ENCODE measurements at regions not wholly inside any gene's neighbourhood (a gene's known extent, or its start where the extent isn't known, plus 50 kb on each side); places are given as distances from the start of the nearest gene placed in this dataset.
A peak's percentile ranks its signal among the peaks of the same experiment; 100 is the strongest.

DNA sequence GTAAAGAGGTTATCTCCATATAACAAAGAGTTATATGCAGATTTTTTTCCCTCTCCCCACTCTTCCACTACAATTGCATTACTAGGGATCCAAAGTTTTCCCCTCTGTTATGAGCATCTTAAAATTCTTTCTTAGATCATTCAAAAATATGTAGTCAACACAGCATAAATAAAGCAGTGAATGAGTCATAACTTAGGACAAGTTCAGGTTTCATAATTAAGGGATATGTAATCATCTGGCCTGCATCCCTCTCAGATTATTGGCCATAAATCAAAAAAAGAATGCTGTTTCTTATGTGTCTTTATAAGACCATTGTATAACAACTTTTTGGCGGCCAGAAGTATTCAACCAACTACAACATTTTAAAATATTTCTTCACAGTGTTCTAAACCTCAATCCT is 1526.1 kb downstream of the KCNT2 start:
- Mint-ChIP-seq H3K4me3 (no peak overlapping the region), H3K4me1 (no peaks in the 10 kb centered on the region), H3K27ac (no peak overlapping the region), H3K27me3 (no peaks in the 10 kb centered on the region), H3K9me3 (peaks cover 5 to 7% of the 10 kb centered on the region in 2 donors)
- no peak for DNase-seq
- no peak for ATAC-seq

DNA sequence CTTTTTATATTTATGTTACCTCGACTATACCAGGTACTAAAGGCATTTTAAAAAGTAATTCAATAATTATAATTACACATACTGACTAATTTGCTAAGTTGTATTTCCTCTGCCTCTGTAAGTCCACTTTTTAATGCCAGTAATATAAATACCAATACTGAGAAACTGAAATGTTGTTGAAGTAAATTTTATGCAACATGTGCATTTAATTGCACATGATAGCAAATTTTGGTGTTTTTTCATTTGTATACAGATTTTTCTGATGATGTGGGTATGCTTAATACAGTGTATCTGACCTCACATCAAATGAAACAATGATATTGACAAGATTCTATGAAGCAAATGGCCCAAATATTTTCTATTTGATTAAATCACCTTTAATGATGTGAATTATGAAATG is 1531.6 kb downstream of the KCNT2 start:
- no peak for DNase-seq
- no peak for ATAC-seq
- Mint-ChIP-seq H3K4me1 (no peaks in the 10 kb centered on the region), H3K9me3 (peaks cover 0 to 4% of the 10 kb centered on the region in 2 donors), H3K27me3 (no peaks in the 10 kb centered on the region), H3K4me3 (no peak overlapping the region), H3K27ac (no peak overlapping the region)

DNA sequence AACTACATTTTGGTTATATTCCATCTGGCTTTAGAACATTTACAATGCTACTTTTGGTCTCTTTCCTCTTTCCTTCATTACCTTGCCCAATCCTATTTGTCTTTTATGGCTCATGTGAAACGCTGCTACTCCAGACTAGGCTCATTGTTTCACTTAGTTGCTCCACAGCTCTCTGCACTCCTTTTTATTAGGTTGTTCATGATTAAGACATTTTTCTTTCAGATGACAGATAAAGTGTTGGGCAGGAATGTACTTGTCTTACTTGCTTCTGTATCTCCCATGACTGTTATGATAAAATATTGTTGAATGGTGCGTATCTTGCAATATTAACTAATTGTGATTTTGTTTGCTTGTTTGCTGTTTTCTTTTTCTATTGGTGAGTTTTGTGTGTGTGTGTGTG is 1532.3 kb downstream of the KCNT2 start:
- H3K4me3 Mint-ChIP-seq, result no peak overlapping the region
- no peaks in the 10 kb centered on the region for H3K27me3 Mint-ChIP-seq
- ATAC-seq (no peak), DNase-seq (no peak)
- H3K9me3 Mint-ChIP-seq, result no peaks in the 10 kb centered on the region
- H3K27ac Mint-ChIP-seq, result no peak overlapping the region
- H3K4me1 Mint-ChIP-seq, result no peaks in the 10 kb centered on the region

GRCh38 chr1:195071461-195071860 is 1536.8 kb downstream of the KCNT2 start:
- Mint-ChIP-seq H3K9me3 (no peaks in the 10 kb centered on the region), H3K27ac (no peak overlapping the region), H3K27me3 (no peaks in the 10 kb centered on the region), H3K4me3 (no peak overlapping the region), H3K4me1 (no peaks in the 10 kb centered on the region)
- DNase-seq (no peak), ATAC-seq (no peak)

DNA sequence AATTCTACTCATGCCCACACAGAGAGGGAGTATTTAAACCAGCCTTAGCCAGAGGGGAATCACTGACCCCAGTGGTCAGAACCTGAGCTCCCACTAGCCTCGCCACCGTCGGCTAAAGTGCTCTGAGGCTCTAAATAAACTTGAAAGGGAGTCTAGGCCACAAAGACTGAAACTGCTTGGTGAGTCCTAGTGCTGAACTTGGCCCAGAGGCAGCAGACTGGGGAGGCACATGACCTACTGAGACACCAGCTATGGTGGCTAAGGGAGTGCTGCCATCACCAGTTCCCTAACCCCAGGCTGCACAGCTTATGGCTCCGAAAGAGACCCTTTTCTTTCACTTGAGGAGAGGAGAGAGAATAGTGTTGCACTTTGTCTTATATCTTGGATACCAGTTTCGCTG is 1542.8 kb downstream of the KCNT2 start:
- H3K4me1 Mint-ChIP-seq, result no peaks in the 10 kb centered on the region
- no peaks in the 10 kb centered on the region for H3K9me3 Mint-ChIP-seq
- no peak overlapping the region for H3K4me3 Mint-ChIP-seq
- no peaks in the 10 kb centered on the region for H3K27me3 Mint-ChIP-seq
- DNase-seq (no peak), ATAC-seq (no peak)
- no peak overlapping the region for H3K27ac Mint-ChIP-seq

GRCh38 chr1:195064358-195064757 is 1543.9 kb downstream of the KCNT2 start:
- H3K9me3 Mint-ChIP-seq, result no peaks in the 10 kb centered on the region
- no peaks in the 10 kb centered on the region for H3K4me1 Mint-ChIP-seq
- DNase-seq (no peak), ATAC-seq (no peak)
- no peak overlapping the region for H3K4me3 Mint-ChIP-seq
- no peaks in the 10 kb centered on the region for H3K27me3 Mint-ChIP-seq
- no peak overlapping the region for H3K27ac Mint-ChIP-seq

DNA sequence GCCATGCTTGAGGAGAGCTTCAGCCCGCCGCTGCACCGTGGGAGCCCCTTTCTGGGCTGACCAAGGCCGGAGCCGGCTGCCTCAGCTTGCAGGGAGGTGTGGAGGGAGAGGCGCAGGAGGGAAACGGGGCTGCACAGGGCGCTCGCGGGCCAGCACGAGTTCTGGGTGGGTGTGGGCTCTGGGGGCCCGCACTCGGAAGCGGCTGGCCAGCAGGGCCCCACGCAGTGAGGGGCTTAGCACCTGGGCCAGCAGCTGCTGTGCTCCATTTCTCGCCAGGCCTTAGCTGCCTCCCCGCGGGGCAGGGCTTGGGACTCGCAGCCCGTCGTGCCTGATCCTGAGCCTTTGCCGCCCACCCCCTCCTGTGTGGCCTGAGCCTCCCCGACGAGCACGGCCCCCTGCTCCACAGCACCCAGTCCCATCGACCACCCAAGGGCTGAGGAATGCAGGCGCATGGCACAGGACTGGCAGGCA is 1554.0 kb downstream of the KCNT2 start:
- H3K27ac Mint-ChIP-seq, result no peak overlapping the region
- no peaks in the 10 kb centered on the region for H3K9me3 Mint-ChIP-seq
- no peak overlapping the region for H3K4me3 Mint-ChIP-seq
- H3K27me3 Mint-ChIP-seq, result no peaks in the 10 kb centered on the region
- no peaks in the 10 kb centered on the region for H3K4me1 Mint-ChIP-seq
- ATAC-seq (peak; percentile 31), DNase-seq (no peak)

- no peaks in the 10 kb centered on the region for H3K9me3 Mint-ChIP-seq
- peak overlapping the region in 1 of 2 donors; percentile 39 for H3K4me3 Mint-ChIP-seq
- no peaks in the 10 kb centered on the region for H3K27me3 Mint-ChIP-seq
- no peak overlapping the region for H3K27ac Mint-ChIP-seq
- ATAC-seq (no peak), DNase-seq (no peak)
- no peaks in the 10 kb centered on the region for H3K4me1 Mint-ChIP-seq
These were observed 1554.8 kb downstream of the KCNT2 start for GRCh38 chr1:195053478-195053877.

DNA sequence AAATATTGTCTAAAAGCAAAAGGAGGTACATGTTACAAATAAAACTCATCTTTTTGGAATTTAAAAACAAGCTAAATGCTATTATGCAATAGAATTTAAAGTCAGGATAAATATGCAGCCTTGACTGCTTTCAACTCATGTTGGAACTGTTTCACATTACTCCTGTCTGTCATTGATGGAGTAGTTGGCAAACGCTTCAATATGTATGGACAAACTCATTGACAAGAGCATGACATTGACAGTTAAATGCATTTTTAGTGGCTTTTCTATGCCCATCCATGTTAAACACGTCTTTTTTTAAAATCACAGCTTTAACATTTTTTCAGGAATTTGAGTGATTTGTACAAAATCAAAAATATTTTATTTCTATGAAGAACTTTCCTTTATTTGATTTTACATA is 1560.5 kb downstream of the KCNT2 start:
- H3K9me3 Mint-ChIP-seq, result peaks cover 0 to 4% of the 10 kb centered on the region in 2 donors
- no peaks in the 10 kb centered on the region for H3K27me3 Mint-ChIP-seq
- H3K4me3 Mint-ChIP-seq, result no peak overlapping the region
- no peak overlapping the region for H3K27ac Mint-ChIP-seq
- ATAC-seq (no peak), DNase-seq (no peak)
- H3K4me1 Mint-ChIP-seq, result no peaks in the 10 kb centered on the region

- Mint-ChIP-seq H3K27ac (no peak overlapping the region), H3K9me3 (peaks cover 0 to 4% of the 10 kb centered on the region in 2 donors), H3K4me3 (no peak overlapping the region)
These were observed 1563.2 kb downstream of the KCNT2 start for GRCh38 chr1:195045072-195045471.

DNA sequence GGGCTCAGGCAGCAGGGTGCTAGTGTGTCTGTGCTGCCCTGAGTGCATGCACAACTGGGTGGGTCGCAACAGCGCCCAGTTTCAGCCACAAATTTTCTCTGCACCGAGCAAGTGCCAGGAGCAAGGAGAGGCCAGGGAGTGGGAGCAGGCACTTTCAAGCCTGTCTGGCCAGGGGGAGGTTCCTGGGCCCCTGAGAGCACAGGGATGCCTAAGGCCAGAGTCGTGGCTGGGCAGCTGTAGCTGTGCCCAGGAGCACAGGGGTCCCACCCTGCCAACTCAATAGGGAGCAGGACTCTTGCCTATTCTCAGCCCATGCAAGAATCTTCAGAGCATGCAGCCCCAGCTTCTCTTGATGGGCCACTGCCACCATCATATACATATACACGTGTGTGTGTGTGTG is 1577.4 kb downstream of the KCNT2 start:
- DNase-seq (no peak), ATAC-seq (peak; percentile 31)
- no peaks in the 10 kb centered on the region for H3K4me1 Mint-ChIP-seq
- peaks cover 0 to 13% of the 10 kb centered on the region in 2 donors for H3K9me3 Mint-ChIP-seq
- H3K27me3 Mint-ChIP-seq, result no peaks in the 10 kb centered on the region
- no peak overlapping the region for H3K27ac Mint-ChIP-seq
- no peak overlapping the region for H3K4me3 Mint-ChIP-seq

More at GRCh38 chr1:195045072-195045471, 1563.2 kb downstream of the KCNT2 start:
- Mint-ChIP-seq H3K27me3 (no peaks in the 10 kb centered on the region), H3K4me1 (no peaks in the 10 kb centered on the region)
- no peak for DNase-seq
- ATAC-seq, result no peak

DNA sequence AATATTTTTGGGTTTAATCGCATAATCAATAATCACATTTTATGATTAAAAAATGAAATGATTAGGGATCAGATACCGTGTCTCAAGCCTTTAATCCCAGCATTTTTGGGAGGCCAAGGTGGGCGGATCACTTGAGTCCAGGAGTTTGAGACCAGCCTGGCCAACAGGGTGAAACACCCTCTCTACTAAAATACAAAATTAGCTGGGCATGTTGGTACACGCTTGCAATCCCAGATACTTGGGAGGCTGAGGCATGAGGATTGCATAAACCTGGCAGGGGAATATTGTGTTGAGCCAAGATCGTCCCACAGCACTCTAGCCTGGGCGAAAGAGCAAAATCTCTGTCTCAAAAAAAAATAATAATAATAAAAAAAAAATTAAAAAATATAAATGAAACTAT is 1581.4 kb downstream of the KCNT2 start:
- Mint-ChIP-seq H3K9me3 (no peaks in the 10 kb centered on the region), H3K4me1 (no peaks in the 10 kb centered on the region), H3K27me3 (no peaks in the 10 kb centered on the region), H3K4me3 (no peak overlapping the region), H3K27ac (no peak overlapping the region)
- ATAC-seq (no peak), DNase-seq (no peak)

- H3K27ac Mint-ChIP-seq, result no peak overlapping the region
- DNase-seq, result no peak
- peaks cover 0 to 8% of the 10 kb centered on the region in 2 donors for H3K9me3 Mint-ChIP-seq
- H3K4me1 Mint-ChIP-seq, result no peaks in the 10 kb centered on the region
- H3K27me3 Mint-ChIP-seq, result no peaks in the 10 kb centered on the region
- no peak overlapping the region for H3K4me3 Mint-ChIP-seq
- no peak for ATAC-seq
These were observed 1588.9 kb downstream of the KCNT2 start for GRCh38 chr1:195019385-195019784.

DNA sequence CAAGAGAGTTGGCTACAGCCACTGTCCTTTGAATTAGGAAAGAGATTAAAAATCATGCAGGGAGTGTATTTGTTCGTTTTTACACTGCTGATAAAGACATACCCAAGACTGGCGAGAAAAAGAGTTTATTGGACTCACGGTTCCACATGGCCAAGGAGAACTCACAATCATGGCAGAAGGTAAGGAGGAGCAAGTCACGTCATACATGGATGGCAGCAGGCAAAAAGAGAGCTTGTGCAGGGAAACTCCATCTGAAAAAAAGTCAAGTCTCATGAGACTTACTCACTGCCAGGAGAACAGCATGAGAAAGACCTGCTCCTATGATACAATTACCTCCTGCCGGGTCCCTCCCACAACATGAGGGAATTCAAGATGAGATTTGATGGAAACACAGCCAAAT is 1595.2 kb downstream of the KCNT2 start:
- Mint-ChIP-seq H3K4me3 (no peak overlapping the region), H3K4me1 (no peaks in the 10 kb centered on the region)
- ATAC-seq, result no peak

GRCh38 chr1:195005338-195005737 is 1602.9 kb downstream of the KCNT2 start:
- Mint-ChIP-seq H3K27ac (no peak overlapping the region), H3K27me3 (no peaks in the 10 kb centered on the region), H3K9me3 (peaks cover 6 to 7% of the 10 kb centered on the region in 2 donors), H3K4me3 (no peak overlapping the region), H3K4me1 (no peaks in the 10 kb centered on the region)
- DNase-seq (no peak), ATAC-seq (no peak)

More for the DNA sequence above, 1595.2 kb downstream of the KCNT2 start:
- DNase-seq, result no peak
- Mint-ChIP-seq H3K27ac (no peak overlapping the region), H3K27me3 (no peaks in the 10 kb centered on the region), H3K9me3 (peaks cover 4 to 16% of the 10 kb centered on the region in 2 donors)

- no peak overlapping the region for H3K4me3 Mint-ChIP-seq
- no peaks in the 10 kb centered on the region for H3K27me3 Mint-ChIP-seq
- no peaks in the 10 kb centered on the region for H3K4me1 Mint-ChIP-seq
- DNase-seq (no peak), ATAC-seq (no peak)
- no peaks in the 10 kb centered on the region for H3K9me3 Mint-ChIP-seq
- H3K27ac Mint-ChIP-seq, result no peak overlapping the region
These were observed 1617.8 kb downstream of the KCNT2 start for GRCh38 chr1:194990483-194990882.

DNA sequence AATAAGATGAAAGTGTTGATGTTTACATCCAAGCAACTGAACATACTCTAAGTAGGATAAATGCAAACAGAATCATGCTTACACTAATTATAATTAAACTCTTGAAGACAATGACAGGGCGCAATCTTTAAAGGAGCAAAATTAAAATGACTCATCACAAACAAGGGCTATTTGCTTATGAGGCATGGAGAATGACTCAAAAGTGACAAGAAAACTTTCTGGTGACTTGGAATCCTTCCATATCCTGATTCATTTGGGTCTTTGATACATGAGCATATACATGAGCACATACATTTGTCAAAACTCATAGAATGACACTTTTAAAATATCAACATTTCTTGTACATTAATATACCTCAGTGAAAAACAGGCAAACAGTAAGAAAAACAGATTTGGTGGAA is 1632.3 kb downstream of the KCNT2 start:
- ATAC-seq, result no peak
- Mint-ChIP-seq H3K27ac (no peak overlapping the region), H3K9me3 (peaks cover 6 to 7% of the 10 kb centered on the region in 2 donors), H3K4me1 (no peaks in the 10 kb centered on the region), H3K4me3 (no peak overlapping the region), H3K27me3 (no peaks in the 10 kb centered on the region)
- no peak for DNase-seq
